ENCODE measurements at regions not wholly inside any gene's neighbourhood (a gene's known extent, or its start where the extent isn't known, plus 50 kb on each side); places are given as distances from the start of the nearest gene placed in this dataset.

DNA sequence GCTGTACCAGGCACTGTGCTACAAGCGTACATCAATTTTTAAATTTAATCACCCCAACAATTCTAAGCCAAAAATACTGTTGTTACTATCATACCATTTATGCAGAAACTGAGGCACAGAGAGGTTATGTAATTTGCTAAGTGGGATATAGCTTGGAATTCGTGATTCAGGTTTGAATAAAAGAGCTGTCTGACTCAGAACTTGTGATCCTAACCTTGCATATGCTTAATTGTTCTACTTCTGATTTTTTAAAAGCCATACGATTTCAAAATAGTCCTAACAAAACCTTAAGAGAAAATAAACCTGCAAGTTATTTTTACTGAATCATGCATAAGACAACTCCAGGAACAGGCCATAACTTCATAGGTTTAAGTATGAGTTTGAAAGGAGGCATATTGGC, 498.0 kb upstream of the CFAP20DC start:
- intact Hi-C loops (cut with micrococcal nuclease), result no loop called here

DNA sequence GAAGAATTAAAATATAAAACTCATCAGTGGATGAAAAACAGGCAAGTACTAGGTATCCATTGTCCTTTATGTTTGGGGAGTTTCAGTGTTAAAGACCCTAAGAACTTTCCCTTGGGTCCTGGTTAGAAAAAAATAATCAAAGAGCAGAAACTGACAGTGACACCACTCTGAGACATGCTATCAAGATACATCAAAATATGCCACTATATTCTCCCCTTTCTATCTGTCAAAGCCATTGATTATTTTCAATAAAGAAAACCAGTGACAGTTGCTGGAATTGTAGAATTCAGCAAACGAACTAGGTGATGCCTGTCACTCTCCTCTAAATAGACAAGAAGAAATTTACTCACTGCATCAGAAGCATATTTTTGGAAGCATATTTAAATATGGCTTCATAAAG, 496.7 kb upstream of the CFAP20DC start:
- intact Hi-C loops (cut with micrococcal nuclease), result no loop called here

DNA sequence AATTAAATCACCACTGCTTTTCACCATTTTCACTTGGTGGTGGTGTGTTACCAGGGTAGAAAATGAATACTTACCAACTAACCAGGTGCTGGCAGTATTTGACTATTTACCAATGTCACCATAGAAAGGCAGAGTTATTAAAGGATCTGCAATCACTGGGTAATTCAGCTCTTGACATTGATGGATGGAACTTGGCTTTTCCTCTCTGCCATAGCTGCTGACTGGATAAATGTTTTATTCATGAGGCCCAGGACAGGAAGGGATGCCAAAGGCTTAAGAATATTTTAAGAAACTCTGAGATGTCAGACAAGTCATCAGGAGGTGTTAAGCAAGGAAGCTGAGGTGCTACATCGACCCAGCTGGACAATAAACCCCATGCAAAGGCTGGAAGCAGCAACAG, 495.5 kb upstream of the CFAP20DC start:
- intact Hi-C loops (cut with micrococcal nuclease), result no loop called here

DNA sequence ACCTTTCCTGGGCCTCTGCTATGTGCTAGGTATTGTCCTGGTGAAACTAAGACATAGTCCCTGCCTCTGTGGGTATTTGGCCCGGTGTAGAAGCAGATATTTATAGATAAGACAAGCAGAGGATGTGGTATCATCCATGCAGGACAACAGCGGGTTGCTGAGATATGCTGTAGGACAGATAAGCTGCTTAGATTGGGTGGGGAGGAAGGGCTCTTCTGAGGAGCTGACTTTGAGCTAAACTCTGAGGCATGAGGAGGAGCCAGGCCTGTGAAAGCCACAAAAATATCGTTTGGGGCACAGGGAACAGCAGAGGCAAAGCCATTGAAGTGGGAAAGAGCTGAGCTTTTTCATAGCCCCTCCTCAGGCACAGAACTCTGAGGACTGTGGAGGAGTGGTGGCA, 492.5 kb upstream of the CFAP20DC start:
- intact Hi-C loops (cut with micrococcal nuclease), result no loop called here

DNA sequence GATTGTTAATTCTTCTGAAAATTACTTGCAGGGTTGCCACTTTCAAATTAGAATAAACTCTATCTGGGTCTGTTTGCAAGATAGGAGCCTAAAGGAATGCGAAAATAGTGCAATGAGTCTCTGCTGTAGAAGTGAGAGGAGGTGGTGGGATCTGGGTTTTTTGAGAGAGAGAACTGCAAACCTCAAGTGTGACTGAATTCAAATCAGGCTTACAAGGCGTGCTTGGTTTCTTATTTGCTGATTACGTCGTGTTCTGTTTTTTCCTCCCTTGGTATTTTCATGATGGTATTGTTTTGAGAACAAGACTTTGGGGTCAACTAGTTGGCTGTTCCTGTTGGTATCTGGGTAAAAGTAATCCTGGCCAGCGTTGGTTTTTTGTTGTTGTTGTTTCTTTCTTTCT, 490.9 kb upstream of the CFAP20DC start:
- intact Hi-C loops (cut with micrococcal nuclease), result no loop called here

DNA sequence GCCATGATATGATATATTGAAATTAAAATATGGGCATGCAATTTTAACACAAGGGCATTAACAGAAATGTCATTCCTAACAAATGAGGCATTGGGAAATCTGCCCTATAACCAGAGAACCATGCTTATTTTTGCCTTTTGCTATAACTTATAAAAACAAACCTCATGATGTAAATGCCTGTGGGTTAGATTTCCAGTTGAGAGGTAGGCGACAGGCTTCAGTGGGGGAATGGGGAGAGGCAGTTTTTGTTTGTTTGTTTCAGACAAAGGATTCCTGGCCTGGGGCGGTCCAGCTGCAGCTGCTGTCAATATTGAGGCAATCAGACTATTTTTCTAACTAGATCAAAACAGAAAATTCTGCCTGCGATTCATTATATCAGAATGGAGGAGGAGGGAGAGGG, 490.4 kb upstream of the CFAP20DC start:
- intact Hi-C loops (cut with micrococcal nuclease), result no loop called here

DNA sequence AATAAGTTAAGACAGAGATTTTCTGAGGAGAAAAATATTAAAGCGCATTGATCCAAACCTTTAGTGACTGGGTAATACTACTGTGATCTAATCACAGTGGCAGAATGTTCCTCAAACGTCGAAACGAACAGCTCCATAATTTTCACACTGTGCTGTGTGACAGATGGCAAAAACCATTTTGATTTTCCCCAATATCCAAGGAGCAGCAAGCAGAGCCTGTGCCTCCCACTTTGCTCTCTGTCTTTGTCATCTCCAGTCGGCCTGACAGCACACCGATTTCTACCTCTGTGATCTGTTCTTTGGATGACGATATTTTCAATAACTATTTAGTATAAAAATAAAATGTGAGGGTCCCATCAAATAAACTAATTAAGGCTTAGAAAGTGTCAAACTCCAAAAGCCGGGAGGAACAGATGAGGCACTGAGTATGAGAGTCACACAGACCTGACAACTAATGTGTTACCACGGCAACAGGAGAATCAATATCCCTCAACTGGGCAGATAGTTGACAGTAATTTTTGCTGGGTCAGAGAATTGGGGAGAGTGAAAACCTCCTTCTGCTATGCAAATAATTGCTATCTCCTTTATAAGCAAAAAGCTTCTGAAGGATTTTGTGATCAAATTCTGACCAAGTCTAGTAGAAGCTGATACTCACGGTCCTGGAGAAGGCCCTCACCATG, 489.1 kb upstream of the CFAP20DC start:
- intact Hi-C loops (cut with micrococcal nuclease), result no loop called here

DNA sequence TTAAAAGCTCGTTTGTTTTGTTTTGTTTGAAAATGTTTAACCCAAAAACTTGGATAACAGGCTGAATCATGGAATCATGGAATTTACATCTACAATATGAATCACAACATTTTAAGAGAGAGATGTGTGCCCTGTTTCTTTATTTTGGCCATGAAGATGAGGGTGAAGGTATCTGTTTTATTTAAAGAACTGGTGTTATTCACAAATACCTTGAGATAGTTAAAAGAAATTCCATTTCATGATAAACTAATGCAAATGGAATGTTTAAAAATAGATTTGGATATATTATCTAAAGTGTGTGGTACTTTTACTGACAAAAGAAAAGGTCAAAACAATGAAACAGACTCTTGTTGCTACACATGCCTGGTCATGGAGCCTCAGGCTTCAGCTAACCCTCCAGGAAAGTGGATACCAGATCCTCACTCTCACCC, 486.0 kb upstream of the CFAP20DC start:
- intact Hi-C loops (cut with micrococcal nuclease), result no loop called here

DNA sequence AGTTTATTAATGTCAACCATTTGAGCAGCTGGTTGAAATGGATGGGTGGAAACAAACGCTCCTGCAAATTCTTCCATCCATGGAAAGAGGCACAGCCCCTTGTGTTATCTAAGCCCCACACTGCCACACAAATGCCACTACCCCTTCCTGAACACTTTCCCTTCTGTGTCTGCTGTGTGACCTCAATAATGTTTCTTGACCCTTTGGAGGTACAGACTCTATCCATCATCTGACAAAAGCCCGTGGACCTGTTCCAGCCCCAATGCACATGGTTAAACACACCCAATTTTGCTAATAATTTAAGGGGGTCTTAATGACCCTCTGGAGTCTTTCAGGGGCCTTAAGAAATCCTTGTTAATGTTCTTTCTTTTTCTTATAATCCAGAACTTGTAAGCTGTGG, 482.2 kb upstream of the CFAP20DC start:
- intact Hi-C loops (cut with micrococcal nuclease), result no loop called here

DNA sequence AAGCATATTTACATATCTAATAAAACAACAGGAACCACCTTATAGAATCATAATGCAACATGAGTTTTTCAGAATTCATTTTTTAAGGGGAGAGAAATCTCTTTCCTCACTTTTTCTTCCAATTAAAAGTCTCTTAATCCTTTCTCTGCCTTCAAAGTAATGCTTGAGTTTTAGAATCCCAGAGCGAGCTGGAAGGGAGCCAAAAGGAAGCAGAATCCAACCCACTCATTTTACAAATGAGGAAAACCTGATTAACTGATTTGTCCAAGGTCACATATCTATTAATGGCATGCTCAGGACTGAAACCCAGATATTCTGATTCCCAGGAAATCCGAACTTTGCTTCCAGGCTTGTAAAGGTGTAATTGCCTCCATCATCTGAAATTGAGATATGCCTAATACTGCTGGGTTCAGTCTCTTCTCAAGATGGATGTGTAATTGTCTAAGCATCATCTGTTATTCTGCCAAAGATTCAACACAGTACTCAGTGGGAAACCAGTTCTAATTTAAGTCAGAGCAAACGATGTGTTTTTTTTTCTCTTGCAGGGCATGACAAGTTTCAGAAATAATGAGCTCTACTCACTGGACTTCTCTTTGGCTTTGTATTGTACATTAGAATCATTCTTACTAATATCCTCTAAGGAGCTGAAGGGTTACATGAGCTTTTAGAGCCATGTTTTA, 481.4 kb upstream of the CFAP20DC start:
- intact Hi-C loops (cut with micrococcal nuclease), result no loop called here

DNA sequence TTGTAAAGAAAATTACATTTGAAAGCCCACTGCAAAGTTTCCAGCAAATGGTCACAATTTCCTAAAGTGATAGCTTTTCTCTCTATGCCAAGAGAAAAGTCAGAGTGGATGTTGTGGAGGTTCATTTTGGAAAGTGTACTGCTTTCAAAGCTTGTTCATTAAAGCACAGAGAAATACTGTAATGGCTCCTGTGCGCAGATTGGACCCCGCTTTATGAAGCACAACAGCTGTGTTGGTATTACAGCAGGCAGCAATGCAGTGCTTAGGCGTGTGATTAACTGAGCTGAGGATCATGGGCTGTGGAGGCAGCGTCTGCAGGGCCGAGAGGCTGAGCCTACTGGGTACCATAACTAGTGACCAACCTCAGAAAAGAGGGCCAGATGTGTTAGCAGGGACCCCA, 478.4 kb upstream of the CFAP20DC start:
- intact Hi-C loops (cut with micrococcal nuclease), result no loop called here

DNA sequence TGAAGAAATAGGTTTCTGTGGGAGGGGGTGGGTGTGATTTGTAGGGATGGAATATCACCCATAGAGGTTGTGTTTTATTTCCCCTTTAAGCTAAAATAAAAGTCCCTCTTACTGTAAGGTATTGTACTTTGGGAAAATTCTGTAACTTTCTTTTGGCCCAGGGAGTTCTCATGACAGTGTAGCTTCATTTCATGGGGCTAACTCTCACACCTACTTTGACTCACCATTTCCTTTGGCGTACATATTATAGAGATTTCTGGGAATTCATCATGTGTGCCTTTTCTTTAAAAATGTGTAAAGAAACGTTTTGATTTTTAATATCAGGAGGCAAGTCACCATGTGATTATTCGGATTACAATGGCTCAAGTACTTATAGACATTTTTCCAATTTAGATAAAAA, 477.7 kb upstream of the CFAP20DC start:
- intact Hi-C loops (cut with micrococcal nuclease), result no loop called here

DNA sequence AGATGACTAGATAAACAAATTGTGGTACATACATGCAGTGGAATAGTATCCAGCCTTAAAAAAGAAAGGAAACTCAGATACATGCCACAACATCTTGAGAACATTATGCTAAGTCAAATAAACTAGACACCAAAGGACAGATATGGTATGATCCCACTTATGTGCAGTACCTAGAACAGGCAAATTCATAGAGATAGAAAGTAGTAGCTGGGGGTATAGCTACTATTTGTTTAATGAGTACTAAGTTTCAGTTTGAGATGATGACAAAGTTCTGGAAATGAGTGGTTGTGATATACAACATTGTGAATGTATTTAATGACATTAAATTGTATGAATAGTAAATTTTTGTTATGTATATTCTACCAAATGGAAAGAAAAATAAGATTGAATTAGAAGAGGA, 477.2 kb upstream of the CFAP20DC start:
- intact Hi-C loops (cut with micrococcal nuclease), result no loop called here

DNA sequence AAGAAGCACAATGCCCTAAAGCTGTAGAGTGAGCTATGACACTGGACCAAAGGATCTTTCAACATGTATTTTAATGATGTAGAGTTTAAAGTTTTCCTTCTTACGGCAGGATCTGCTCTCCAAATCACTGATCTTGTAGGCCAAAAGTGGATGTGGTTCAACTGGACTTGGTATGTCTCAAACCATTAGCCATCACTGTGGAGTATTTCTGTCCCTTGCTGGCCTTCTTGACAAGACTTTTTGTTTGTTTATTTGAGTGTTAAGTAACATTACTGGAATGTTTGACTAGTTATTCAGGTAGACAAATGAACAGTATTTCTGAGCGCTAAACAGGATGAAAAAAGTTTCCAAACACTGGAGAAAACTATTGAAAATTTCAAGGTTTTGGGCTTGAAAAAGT, 472.7 kb upstream of the CFAP20DC start:
- intact Hi-C loops (cut with micrococcal nuclease), result no loop called here

DNA sequence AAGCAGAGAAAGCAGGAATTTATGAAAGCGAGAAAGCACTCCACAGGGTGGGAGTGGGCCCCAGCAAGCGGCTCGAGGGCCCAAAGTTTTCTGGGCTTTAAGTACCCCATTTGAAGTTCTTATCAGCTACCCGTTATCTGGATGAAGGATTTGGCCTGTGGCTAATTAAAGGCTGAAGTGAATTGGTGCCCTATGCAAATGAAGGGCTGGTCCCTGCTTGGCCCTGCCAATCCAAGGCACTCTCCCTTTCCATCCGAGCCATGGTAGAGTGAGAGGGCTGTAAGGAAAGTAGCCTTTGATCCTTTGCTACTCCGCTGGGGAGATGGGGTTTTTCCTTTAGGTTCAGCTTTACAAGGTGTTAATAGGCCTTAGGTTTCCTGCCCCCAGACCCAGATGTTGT, 469.3 kb upstream of the CFAP20DC start:
- intact Hi-C loops (cut with micrococcal nuclease), result no loop called here

DNA sequence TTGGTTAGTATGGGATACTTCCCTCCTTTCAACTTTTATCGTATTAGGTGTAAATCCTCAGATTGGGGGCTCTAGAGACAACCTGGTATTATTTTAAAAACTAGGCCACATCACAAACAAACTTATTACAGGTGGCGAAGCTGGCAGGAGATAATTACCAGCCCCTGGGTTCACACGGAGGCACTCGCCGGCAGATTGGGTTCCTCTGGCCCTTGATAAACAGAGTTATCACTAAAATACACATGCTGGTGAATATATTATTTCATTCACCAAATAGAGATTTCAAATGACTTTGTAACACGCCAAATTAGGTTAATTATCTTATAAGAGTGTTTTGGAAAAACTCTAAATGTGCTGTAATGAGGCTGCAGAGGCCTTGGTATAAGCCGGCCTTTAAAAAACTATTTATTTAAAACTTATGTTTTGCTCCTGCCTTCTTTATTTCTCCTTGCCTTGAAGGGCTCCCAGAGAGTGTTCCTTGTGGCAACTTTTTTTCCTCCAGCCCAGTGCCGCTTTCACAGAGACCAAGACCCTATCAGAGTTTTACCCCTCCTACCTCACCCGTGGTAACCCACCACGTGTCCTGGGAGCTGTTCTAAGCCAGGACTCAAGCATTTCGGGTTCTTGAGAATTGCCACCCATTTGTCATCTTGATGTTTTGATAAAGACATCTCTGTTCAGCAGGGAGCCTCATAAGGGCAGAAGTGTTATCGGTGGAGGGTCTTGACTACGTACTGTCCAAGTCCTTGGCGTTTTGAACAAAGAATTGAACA, 468.6 kb upstream of the CFAP20DC start:
- intact Hi-C loops (cut with micrococcal nuclease), result no loop called here

DNA sequence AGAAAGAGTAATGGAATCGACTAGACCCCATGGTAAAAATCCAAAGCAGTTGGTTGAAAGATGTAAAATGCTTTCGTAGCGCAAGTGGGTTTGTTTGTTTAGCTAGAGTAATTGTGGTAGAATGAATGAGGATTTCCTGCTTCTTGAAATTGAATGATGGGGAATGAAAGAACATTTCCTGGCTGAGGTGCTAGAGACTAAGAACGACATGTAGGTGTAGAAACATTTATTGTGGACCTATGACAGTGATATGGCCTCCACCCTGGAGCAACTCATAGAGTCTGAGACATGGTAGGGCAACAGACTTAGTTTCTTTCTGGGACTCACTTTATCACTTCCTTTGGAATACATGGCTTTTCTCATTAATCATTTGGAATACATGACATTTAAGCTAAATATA, 467.6 kb upstream of the CFAP20DC start:
- intact Hi-C loops (cut with micrococcal nuclease), result no loop called here

DNA sequence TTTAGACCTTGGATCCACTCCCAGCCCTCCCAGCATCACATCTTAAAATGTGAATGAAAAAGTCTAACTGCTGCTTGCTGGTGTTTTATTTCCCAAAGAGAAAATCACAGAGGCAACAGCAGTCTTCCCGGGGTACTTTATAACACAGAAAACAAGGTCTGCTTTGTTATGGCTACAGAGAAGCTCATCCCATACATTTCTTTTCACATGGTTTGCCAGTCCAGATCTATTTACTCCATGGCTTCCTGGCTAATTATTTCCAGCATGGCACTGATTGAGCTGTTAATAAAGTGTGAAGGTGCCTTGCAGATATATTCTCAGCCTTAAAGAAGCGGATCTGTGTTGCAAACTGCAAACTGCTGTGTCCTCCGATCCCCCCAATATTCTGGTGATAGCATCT, 466.1 kb upstream of the CFAP20DC start:
- intact Hi-C loops (cut with micrococcal nuclease), result no loop called here

DNA sequence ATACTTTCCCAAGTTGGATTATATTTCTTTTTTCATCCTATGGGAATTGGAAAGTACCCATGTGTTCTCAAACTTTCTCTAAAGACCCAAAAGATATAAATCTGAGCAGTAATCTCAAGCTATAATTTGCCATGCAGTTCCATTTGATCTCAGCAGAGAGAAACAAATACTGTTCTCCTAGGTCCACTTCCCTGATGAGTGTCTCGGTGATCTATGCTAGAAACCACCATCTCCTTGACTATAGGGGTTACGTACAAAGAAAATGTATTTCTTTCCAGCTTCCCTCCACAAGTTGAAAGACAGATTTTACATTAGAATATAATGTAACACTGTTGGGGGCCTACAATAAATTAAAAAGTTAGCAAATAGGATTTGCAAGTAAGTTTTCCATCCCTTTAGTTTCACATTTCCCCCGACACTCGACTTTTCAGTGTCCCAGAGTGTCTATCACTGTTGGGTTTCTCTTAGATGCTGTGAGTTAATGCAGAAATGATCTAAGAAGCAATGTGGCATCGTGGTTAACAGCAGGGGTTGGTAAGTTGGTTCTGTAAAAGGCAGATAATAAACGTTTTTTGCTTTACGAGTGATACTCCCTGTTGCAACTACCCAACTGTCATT, 465.1 kb upstream of the CFAP20DC start:
- intact Hi-C loops (cut with micrococcal nuclease), result no loop called here

DNA sequence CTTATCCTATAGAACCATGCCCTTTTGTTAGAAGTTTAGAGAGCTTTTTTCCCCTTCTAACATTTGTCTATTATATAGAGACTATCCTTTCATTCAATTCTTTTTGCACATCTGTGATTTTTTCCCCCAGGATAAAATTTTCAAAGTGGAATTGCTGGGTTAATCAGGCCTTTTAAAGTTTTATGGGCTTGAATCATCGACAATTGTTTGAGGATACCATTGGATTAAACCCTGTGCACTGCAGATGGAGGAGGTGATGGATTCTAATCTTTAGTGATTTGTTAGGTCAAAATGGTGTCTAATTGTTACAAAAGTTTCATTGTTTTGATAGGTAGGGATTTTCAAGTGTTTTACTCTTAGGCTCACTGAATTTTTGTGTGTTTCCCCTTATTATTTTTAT, 463.7 kb upstream of the CFAP20DC start:
- intact Hi-C loops (cut with micrococcal nuclease), result no loop called here

DNA sequence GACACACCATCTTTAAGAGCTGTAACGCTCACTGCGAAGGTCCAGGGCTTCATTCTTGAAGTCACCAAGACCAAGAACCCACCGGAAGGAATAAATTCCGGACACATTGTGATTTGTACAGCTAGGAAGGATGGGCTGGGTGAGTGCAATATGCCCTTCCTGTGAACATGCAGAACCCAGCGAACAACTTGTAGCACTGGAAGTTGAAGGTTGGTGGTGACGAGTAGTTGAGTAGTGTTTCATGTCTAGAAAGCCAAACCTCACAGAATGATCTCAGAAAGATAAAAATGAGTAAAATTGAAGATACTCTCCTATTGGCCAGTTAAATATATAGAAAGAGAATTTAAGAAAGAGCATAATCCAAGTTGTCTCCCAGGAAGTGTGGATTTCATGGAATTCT, 462.2 kb upstream of the CFAP20DC start:
- intact Hi-C loops (cut with micrococcal nuclease), result no loop called here

DNA sequence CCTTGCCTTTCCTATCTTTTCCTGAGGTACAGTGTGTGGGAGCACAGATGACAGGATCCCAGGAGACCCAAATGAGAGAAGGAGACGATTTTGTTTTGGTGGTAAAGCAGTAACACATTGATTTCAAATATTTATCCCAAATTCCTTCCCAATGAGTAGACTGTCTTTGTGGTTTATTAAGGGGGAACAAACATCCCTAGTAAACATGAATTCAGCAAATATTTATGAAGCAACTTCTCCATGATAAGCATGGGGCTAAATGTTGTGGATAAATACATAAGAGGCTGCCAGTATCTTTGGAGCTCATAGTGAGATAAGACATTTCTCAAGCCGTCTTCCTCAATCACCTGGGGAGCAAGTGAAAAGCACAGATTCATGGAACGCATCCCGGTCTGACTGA, 460.8 kb upstream of the CFAP20DC start:
- intact Hi-C loops (cut with micrococcal nuclease), result no loop called here
